Nephron (organoid): ENCODE measurements at regions not wholly inside any gene's neighbourhood (a gene's known extent, or its start where the extent isn't known, plus 50 kb on each side); places are given as distances from the start of the nearest gene placed in this dataset.

Experiments
- H3K27ac Mint-ChIP-seq, 3 experiments: 2 replicates each; pipeline ENCODE4 v1.8.0; 2020; ENCODE audit warnings: mixed read lengths in 3 of 3, mild to moderate bottlenecking in 2 of 3, moderate library complexity in 1 of 3
- H3K27me3 Mint-ChIP-seq: 2 replicates; pipeline ENCODE4 v1.8.0; 2021; ENCODE audit warnings: low read depth, mild to moderate bottlenecking, moderate library complexity, mixed read lengths
- H3K36me3 Mint-ChIP-seq: 2 replicates; pipeline ENCODE4 v1.8.0; 2020; ENCODE audit warnings: low read depth, mixed read lengths
- H3K4me1 Mint-ChIP-seq: 2 replicates; pipeline ENCODE4 v1.8.0; 2020; ENCODE audit warnings: mixed read lengths
- H3K4me3 Mint-ChIP-seq, 3 experiments: 2 replicates each; pipeline ENCODE4 v1.8.0; 2020; ENCODE audit warnings: mild to moderate bottlenecking in 3 of 3, mixed read lengths in 3 of 3, moderate library complexity in 2 of 3
- H3K9me3 Mint-ChIP-seq: 2 replicates; pipeline ENCODE4 v1.8.0; 2020; ENCODE audit warnings: mixed read lengths
- TF ChIP-seq, protein P1 (sequence below), 3 experiments: fragments of 200-600 bp; sonication (generic); IDR thresholded peaks; one replicate each; pipeline ENCODE4 v1.5.0; 2021; ENCODE audit warnings: antibody characterized with exemption in 3 of 3; ENCODE audit not compliant: unreplicated experiment in 3 of 3

DNA sequence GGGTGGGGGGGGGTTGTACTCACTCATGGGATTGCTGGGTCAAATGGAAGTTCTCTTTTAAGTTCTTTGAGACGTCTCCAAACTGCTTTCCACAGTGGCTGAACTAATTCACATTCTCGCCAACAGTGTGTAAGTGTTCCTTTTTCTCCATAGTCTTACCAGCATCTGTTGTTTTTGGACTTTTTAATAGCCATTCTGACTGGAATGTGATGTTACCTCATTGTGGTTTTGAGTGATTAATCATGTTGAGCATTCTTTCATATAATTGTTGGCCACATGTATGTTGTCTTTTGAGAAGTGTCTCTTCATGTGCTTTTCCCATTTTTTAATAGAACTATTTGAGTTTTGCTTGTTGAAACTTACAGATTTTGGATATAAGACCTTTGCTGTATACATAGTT lies 94.9 kb upstream of the PLPPR1 start:
- Mint-ChIP-seq H3K36me3 (no peaks in the 10 kb centered on the region), H3K27me3 (peaks cover 7% of the 10 kb centered on the region), H3K27ac (no peak overlapping the region), H3K9me3 (no peaks in the 10 kb centered on the region), H3K4me3 (no peak overlapping the region), H3K4me1 (no peaks in the 10 kb centered on the region)
- TF ChIP-seq, protein P1, sequence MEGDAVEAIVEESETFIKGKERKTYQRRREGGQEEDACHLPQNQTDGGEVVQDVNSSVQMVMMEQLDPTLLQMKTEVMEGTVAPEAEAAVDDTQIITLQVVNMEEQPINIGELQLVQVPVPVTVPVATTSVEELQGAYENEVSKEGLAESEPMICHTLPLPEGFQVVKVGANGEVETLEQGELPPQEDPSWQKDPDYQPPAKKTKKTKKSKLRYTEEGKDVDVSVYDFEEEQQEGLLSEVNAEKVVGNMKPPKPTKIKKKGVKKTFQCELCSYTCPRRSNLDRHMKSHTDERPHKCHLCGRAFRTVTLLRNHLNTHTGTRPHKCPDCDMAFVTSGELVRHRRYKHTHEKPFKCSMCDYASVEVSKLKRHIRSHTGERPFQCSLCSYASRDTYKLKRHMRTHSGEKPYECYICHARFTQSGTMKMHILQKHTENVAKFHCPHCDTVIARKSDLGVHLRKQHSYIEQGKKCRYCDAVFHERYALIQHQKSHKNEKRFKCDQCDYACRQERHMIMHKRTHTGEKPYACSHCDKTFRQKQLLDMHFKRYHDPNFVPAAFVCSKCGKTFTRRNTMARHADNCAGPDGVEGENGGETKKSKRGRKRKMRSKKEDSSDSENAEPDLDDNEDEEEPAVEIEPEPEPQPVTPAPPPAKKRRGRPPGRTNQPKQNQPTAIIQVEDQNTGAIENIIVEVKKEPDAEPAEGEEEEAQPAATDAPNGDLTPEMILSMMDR (IDR thresholded peaks at IDR 0.05; ENCODE audit: unreplicated experiment in 3 of 3) = no peak

DNA sequence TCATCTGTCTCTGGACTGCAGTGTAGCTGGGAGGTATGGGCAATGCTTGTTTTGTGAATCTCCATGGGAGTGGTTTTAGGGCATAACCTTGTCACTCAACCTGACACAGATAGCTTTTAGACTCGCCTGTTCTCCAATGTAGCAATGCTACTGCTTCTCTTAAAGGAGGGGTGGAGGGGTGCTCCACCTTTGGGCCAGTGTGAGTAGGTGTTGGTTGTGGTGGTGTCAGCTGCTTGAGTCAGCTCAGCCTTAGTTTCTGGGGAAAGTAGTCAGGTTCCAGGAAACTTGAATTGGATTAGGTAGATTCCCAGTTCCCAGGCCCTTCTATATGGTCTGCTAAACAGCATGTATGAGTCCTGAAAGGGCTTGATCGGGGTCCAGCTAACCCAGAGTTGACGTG lies 91.1 kb upstream of the PLPPR1 start:
- H3K27me3 Mint-ChIP-seq = peaks cover 7% of the 10 kb centered on the region
- no peaks in the 10 kb centered on the region for H3K9me3 Mint-ChIP-seq
- TF ChIP-seq, protein P1 (IDR thresholded peaks at IDR 0.05; ENCODE audit: unreplicated experiment in 3 of 3) = no peak
- no peak overlapping the region for H3K4me3 Mint-ChIP-seq
- no peak overlapping the region for H3K27ac Mint-ChIP-seq
- no peaks in the 10 kb centered on the region for H3K36me3 Mint-ChIP-seq
- H3K4me1 Mint-ChIP-seq = no peaks in the 10 kb centered on the region

DNA sequence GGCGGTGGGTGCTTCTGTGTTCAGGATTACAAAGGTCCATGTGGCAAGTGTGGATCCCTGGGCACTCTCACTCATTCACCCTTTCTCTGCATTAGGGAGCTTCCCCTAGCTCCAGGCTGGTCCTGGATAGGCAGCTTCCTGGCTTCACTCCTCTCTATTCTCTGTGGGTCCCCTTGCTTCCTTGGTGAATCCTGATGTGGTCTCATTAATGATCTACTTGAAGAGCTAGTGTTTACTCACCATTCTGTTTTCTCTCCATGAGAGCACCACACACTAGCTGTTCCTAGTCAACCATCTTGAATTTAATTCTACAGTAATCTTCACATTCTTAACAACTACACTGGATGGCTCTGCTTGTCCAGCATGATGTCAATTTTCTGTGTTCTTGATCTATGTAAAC lies 90.0 kb upstream of the PLPPR1 start:
- Mint-ChIP-seq H3K27me3 (peaks cover 7% of the 10 kb centered on the region), H3K27ac (no peak overlapping the region), H3K4me3 (no peak overlapping the region), H3K9me3 (no peaks in the 10 kb centered on the region), H3K36me3 (no peaks in the 10 kb centered on the region), H3K4me1 (no peaks in the 10 kb centered on the region)
- TF ChIP-seq, protein P1 (IDR thresholded peaks at IDR 0.05; ENCODE audit: unreplicated experiment in 3 of 3) = no peak

DNA sequence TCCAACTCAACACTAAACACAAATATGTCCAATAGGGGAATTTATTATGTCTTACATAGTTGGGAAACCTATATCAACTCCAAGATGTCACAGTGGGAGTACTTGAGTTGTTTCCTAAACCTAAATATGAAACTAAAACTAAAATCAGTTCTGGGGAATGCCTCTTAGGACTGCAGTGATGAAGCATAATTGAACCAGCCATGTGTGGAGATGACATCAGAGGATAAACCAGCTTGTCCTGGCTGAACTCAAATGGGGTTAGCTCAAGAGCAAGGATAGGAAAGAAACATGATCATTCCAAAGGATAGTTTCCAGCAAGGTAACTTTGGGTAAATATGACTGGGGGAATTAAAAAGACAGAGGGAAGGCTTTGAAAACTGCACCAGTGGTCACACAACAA lies 88.9 kb upstream of the PLPPR1 start:
- H3K4me1 Mint-ChIP-seq = no peaks in the 10 kb centered on the region
- no peaks in the 10 kb centered on the region for H3K36me3 Mint-ChIP-seq
- peaks cover 13% of the 10 kb centered on the region for H3K27me3 Mint-ChIP-seq
- no peak overlapping the region for H3K27ac Mint-ChIP-seq
- no peaks in the 10 kb centered on the region for H3K9me3 Mint-ChIP-seq
- TF ChIP-seq, protein P1 (IDR thresholded peaks at IDR 0.05; ENCODE audit: unreplicated experiment in 3 of 3) = no peak
- no peak overlapping the region for H3K4me3 Mint-ChIP-seq

DNA sequence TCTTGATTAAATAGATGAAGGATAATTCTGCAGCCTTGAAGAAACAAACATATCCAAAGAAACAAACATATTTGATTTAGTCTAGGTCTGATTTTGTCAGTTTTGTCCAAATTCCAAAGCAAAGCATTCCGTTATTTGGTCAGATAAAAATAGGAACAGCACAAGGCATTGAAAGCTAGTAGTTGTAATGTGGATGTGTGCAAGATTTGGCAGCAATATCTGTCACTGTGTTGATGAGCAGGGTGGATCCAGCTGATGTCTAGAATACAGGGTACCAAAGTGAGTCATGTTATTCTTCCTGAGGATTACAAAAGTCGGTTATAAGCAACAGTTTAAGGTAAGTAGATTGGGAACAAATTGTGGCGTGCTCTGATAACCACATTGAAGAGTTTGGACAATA lies 69.3 kb upstream of the PLPPR1 start:
- no peak overlapping the region for H3K27ac Mint-ChIP-seq
- no peaks in the 10 kb centered on the region for H3K36me3 Mint-ChIP-seq
- H3K4me1 Mint-ChIP-seq = no peaks in the 10 kb centered on the region
- H3K9me3 Mint-ChIP-seq = no peaks in the 10 kb centered on the region
- TF ChIP-seq, protein P1 (IDR thresholded peaks at IDR 0.05; ENCODE audit: unreplicated experiment in 3 of 3) = no peak
- no peaks in the 10 kb centered on the region for H3K27me3 Mint-ChIP-seq
- H3K4me3 Mint-ChIP-seq = no peak overlapping the region
